HG03066 (cell line): ENCODE measurements at regions not wholly inside any gene's neighbourhood (a gene's known extent, or its start where the extent isn't known, plus 50 kb on each side); places are given as distances from the start of the nearest gene placed in this dataset.

Experiments
- ATAC-seq: cut with Tn5 transposase; IDR thresholded peaks from one replicate; pipeline ENCODE4 v1.9.1; 2021; ENCODE audit warnings: low read depth; ENCODE audit not compliant: unreplicated experiment

DNA sequence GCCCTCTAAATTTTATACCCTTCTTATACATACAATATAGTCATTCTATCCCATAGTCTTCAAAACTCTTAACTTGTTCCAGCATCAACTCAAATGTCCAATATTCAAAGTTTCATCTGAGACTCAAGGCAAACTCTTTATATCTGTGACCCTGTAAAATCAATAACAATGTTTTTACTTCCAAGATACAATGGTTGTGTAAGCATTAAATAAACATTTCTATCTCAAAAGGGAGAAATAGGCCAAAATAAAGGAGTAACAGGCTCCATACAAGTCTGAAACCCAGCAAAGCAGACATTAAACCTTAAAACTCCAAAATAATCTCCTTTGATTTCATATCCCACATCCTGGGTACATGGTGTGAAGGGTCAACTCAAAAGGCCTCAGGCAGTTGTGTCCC lies 1299.1 kb downstream of the MRPL39 start:
- ATAC-seq = no peak

DNA sequence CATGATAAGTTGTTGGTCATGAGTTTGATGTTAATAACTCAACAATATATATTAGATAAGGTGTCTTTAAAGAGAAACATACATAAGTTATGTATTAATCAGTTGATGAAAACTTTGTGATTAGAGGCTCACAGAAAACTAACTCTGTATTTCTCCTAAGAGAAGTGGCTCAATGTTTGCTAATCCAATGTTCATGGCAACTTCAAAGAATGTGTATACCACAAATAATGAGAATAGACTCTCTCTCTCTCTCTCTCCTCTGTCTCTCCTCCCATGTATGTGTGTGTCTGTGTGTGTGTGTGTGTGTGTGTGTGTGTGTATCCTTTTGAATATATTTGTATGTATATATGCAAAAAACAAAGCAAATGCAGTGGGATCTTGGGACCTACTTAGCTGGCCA lies 1304.9 kb downstream of the MRPL39 start:
- ATAC-seq = no peak

DNA sequence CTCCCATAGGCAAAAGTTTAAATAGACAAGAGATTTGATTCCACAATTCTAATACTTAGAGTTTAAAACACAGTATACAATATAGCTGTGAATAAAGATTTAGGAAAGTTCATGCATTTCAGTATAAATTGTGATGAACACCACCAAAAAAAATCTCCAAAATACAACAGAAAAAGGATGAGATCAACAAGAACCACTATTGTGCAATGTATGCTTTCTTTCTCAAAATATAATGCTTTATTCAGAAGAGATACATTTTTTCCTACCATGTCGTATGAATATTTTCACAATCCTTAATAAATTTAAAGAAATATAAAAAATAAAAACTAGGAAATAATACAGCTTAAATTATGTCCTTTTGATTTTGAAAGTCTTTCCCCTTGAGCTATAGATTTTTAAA lies 1309.2 kb downstream of the MRPL39 start:
- no peak for ATAC-seq

DNA sequence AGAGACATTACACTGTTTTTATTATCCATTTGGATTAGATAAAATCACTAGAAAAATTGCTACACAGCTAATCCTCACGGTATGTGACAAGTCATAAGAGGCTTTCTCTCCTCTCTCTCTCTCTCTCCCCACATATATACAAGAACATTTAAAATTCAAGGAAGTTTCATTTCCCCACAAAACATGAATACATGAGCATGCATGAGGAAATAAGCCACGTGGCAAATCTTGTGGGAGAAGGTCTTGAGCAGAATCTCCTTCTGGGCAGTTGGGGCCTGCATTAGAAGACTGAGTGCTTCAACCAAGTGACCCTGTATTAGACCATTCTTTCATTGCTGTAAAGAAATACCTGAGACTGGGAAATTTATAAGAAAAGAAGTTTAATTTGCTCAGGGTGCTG lies 1313.1 kb downstream of the MRPL39 start:
- ATAC-seq = no peak

DNA sequence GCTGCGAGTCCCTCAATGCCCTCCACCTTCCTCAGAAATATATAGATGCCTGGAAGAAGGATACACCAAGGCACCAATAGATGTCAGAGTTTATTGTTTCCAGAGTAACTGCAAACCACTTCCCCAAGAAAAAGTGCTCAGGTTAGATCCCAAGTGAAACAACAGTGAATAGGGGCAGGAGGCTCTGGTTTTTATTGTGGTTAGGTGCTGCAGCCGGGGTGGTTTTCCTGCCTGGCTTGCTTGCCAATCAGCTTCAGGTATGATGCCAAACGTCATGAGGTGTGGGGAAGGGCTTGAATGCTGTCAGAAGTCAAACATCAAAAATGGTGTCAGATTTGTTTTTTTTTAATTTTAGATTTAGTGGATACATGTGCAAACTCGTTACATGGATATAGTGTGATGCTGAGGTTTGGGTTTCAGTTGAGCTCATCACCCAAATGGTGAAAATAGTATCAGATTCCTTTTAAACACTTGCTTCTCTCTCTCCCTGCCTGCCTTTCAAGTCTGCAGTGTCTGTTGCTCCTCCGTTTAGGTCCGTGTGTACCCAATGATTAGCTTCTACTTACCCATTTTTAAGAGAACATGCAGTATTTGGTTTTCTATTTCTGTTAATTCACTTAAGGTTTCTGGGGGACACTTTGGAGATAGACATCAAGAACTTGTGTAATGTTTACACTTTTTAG lies 1317.0 kb downstream of the MRPL39 start:
- ATAC-seq = no peak

DNA sequence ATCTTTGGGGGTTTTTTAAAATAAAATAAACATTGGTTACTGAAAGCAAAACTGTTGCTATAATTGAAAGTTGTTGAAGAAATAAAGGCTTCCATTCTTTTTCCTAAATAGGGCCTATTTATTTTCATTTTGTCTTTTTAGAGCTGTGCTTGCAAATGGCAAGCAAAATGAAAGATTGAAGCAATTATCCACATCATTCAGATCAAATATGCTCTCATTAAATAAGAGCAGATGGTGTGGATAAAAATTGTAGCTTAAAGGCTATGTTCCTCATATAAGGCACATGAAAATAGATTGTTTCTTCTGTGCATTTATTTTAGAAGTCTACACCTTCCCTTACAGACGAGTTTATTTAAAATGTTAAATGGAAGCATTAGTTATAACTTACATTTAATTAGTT lies 1317.7 kb downstream of the MRPL39 start:
- ATAC-seq = no peak

DNA sequence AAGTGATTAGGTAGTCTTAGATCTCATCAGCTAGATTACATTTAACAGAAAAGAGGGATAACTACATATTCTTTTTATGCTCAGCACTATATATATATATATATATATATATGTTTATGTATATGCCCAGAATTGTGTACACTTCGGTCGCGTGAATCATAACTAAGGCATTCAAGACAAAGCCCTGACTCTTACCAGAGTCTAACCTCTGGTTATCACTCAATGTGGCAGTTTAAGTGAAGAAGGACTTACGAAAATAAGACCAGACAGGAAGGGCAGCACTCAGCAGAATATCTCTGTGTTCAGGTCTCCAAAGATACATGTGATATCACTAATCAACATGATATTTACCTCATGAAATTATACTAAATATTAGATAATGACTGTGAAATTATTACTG lies 1326.7 kb downstream of the MRPL39 start:
- ATAC-seq = no peak

DNA sequence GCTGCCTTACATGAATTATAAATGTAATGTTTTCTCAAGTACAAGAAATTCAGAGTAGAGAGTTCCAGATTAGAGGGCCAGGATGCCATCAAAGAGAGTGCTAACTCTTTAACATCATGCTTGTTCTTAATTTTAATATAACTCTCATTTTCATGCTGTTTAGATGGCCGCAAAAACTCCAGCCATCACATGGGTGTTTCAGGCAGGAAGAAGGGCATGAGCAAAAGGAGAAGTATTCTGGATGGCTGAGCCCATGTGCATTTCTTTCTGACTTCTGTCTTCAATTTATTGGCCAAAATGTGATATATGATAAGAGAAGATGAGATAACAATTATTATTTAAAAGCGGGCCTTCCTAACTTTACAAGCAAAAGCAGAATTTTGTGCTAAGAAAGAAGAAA lies 1328.6 kb downstream of the MRPL39 start:
- no peak for ATAC-seq

DNA sequence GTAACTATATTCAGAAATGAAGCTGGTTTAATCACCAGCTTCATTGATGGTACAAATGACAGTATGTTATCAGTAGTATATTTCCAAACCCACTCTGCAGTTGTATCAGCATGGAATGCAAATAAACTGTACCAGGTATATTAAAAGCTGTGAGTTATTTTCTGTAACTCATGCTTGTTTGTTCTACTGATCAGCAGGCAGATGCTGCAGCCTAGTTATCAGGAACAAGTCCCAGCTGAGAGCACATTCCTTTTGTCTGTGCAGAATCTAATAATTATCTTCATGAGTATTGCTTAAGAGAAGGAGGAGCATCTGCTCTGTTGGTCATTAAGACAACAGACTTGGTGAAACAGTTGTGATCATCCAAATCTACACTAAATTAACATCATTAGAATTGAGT lies 1331.1 kb downstream of the MRPL39 start:
- no peak for ATAC-seq

DNA sequence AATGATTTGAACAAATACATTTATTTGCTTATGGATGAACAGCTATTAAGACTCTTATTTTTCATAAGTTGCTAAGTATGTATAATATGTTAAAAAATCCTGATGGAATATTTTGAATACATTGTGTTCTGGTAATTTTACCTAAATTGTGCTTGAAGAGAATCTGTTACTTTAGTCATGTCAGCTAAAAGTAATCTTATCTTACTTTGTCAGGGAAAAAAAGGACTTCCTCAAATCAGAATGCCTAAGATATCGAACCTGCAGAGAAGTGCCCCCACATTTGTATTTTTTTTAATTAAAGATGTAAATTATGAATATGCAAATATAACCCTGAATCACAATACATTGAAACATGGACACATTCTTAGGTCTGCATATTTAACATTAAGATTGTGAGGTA lies 1331.7 kb downstream of the MRPL39 start:
- ATAC-seq = no peak

DNA sequence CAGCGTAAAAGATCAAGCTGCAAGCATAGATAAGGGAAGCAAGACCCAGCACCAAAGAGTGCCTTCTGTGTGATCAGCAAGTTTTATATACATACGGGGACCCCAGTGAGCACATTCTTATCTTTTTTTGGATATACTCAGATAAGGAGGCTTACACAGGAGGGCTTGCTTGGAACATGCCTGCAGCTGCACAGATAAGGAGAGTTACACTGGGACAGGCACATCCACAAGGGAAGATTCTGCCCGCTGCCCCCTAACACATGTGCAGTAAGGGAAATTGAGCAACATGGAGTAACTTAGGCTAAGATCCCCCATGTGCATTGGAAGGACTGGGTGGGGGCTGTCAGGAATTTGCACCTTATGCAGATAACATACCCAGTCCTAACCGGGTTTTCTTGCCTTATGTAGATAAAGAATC lies 1334.8 kb downstream of the MRPL39 start:
- no peak for ATAC-seq

DNA sequence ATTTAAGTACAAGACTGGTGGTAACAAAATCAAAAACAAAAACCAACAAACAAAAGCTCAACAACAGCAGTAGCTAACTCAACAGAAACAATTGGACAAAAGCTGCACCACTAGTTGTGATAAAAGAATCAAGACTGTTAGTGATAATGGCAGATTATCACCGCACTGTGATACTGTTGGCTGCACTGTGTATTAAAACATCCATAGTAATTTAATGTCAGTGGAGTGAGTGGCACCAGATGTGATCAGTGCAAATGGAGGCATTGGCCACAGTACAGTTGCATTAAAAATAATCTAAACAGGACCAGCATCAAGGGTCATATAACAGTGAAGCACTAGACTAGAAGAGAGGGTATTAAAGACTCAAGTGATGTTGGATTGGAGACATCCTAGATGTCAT lies 1341.3 kb downstream of the MRPL39 start:
- ATAC-seq = no peak

DNA sequence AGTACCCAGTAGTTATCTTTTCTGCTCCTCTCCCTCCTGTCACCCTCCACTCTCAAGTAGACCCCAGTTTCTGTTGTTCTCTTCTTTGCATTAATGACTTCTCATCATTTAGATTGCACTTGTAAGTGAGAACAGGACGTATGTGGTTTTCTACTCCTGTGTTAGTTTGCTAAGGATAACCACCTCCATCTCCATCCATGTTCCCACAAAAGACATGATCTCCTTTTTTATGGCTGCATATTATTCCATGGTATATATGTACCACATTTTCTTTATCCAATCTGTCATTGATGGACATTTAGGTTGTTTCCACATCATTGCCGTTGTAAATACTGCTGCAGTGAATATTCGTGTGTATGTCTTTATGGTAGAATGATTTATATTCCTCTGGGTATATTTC lies 1346.5 kb downstream of the MRPL39 start:
- no peak for ATAC-seq

DNA sequence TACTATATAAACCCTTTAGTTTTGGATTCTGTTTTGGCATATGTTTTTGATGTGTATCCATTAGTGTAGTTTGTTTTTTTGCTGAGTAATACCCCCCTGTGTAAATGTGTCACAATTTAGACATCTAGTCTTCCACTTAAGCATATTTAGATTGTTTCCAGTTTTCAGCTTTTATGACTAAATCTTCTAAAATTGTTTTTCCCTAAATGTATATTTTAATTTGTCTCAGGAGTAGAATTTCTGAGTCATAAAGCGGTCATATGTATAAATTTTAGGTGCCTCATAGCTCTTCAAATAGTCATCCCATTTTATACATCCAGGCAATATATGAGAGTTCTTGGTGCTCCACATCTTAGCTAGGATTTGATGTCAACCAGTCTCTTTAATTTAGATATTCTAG lies 1348.0 kb downstream of the MRPL39 start:
- ATAC-seq = no peak

DNA sequence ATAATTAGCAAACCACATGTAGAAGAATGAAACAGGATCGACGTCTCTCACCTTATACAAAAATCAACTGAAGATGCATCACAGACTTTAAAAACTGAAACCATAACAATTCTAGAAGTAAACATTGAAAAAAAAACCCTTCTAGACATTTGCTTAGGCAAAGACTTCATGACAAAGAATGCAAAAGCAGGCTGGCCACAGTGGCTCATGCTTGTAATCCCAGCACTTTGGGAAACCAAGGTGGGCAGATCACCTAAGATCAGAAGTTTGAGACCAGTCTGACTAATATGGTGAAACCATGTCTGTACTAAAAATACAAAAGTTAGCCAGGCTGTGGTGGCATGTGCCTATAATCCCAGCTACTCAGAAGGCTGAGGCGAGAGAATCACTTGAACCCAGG lies 1351.7 kb downstream of the MRPL39 start:
- no peak for ATAC-seq

DNA sequence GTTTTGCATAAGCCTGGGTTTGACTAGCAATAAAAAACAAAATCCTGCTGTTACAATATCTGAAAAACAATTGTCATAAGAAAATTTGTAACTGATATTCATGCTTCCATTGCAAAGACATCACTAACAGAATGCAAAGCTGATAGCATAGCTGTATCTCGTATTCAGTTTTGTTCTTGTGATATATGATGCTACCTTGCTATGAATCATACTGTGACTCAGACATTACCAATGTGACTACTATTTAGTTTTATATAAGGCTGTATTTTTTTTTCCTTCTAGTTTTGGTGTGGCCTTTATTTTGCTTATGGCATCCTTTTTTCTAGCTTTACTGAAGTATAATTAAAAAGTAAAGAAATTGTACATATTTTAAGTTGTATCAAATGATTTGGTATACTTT lies 1381.8 kb downstream of the MRPL39 start:
- no peak for ATAC-seq

DNA sequence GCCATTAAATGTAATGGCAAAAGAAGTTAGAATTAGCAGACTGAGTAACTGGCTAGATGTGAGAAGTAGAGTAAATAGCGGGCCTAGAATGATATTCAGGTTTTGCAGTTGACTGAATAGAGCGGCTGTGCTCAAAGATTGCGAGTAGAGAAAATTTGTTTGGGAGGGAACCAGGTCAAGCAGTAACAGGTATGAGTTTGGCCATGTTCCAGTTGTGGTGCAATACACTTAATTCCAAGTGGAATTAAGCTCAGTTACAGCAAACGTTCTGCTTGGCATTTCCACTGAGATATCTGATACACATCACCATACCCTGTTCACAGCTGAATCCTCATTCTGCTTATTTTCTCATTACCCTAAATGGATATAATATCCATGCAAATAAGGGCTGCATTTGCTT lies 1382.9 kb downstream of the MRPL39 start:
- no peak for ATAC-seq

DNA sequence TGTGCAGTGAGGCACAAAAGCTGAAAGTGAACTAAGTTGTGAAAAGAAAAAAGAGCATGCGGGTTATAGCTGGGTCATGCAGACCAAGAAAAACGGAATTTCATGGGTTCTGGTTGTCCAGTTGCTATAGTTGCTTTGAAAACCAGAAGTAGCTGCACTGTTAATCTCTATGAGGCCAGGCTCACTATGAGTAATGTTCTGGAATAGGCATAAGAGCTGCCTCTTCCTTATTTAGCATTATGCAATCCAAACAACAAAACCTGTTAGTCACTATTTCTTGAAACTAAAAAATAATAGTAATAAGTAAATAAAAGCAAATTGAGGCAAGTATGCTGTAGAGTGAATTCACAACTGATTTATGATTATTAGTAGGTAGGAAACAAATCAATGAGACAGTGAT lies 1383.7 kb downstream of the MRPL39 start:
- no peak for ATAC-seq

DNA sequence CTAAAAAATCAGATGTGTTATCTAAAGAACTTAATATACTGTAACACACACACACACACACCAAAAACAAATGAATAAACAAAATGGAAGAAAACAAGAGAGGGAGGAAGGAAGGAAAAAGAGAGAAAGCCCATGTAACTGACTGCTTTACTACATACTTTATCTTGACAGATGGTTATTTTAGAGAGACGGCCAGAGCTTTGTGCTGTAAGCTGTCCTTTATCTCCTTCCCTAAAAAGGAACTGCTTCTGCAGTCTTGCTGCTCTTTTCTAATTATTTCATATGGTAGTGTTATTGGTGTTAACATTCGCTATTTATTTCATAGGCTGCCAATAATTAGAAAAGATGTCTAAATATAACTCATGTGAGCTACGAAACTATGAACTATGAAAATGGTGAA lies 1384.6 kb downstream of the MRPL39 start:
- no peak for ATAC-seq

DNA sequence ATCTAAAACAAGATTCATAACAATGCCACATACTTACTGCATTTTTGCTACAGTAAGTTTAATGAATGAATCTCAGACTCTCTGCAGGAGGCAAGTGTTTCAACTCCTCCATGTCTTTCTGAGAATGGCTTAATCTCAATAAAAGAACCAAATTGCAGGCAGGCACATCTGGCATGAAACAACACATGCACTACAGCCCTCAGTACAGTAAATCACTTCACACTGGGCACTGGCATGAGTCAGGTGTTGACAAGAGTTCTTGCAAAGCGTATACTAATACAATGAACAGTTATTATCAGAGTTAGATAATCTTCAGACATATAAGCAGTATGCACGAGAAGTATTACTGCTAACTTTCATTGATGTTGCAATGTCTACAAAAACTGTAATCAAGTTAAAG lies 1386.8 kb downstream of the MRPL39 start:
- ATAC-seq = no peak

DNA sequence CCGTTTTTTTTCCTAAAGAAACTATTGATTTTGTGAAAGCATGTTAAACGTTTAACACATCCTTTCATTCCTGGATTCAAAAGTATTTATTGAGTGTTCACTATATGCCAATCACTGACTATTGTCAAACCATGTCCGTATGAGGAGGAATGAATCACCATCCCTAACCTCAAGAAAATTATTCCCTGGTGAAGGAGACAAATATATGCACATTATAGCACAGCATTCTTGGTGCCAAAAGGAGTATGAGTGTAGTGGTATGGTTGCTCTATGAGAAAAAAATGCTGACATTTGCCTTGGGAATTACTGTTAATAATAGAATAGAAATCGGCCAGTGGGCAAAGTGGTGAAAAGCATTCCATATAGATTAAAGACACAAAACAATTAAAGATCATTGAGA lies 1390.1 kb downstream of the MRPL39 start:
- ATAC-seq = no peak

DNA sequence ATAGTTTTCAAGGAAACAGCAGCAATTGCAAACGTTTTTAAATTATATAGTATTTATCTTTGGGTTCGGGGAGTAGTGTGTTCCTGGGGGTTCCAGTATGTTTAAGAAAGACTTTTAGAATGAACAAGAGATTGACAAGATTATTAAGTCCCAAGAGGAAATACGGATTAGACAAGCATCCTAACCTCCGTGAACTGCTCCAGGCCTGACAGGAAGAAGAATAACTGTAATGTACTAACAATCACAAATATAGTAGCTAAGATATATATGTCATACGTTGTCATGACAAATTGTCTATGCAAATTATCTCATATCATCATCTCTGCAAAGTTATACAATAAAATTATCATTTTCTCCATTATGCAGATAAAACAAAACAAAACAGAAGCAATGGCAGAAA lies 1397.2 kb downstream of the MRPL39 start:
- ATAC-seq = no peak

DNA sequence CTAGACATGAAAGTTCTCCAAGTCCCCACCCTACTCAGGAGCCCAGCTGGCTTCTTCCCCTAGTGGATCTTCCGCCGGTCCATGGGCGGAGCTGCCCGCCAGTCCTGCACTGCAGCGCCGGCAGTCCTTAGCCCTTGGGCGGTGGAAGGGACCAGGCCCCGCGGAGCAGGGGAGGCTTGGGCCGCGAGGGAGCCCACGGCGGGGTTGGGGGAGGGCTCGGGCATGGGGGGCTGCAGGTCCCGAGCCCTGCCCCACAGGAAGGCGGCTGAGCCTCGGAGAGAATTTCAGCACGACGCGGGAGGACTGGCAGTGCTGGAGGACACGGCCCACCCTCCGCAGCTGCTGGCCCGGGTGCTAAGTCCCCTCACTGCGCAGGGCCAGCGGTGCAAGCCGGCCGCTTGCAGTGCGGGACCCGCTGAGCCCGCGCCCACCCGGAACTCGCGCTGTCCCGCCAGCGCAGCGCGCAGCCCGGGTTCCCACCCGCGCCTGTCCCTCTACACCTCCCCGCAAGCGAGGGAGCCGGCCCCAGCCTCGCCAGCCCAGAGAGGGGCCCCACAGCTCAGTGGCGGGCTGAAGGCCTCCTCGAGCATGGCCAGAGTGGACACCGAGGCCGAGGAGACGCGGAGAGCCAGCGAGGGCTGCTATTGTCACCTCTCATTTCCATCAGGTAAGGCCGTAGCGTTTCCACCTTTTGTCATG lies 1398.6 kb downstream of the MRPL39 start:
- ATAC-seq = no peak
